IMR-90 (cell line): ENCODE measurements at regions not wholly inside any gene's neighbourhood (a gene's known extent, or its start where the extent isn't known, plus 50 kb on each side); places are given as distances from the start of the nearest gene placed in this dataset.

ENCODE experiments used
- ATAC-seq: fragments of 200-7000 bp; cut with Tn5 transposase; 2 replicates; pipeline ENCODE4 v1.9.1; 2020; ENCODE audit warnings: low read depth, mild to moderate bottlenecking, moderate library complexity
- BruUV-seq: library from RNA; stranded (reverse); fragments of 400-500 nt; replicated peaks from 2 replicates; lab custom pipeline; 2021; lab: Mats Ljungman, UMichigan
- CTCF ChIA-PET: fragments of 300-600 bp; formaldehyde crosslinking; extraction: SDS; loops from one replicate; lab custom pipeline; 2021; ENCODE audit warnings: antibody characterized with exemption; lab: Yijun Ruan, JAX
- POLR2A ChIA-PET: fragments of 300-600 bp; sonication (Branson Sonifier 250); formaldehyde crosslinking; loops from one replicate; lab custom pipeline; 2022; ENCODE audit warnings: antibody characterized with exemption; ENCODE audit not compliant: unreplicated experiment; lab: Charles Lee
- DNase-seq: peaks from one replicate; pipeline ENCODE4 v3.0.0; 2013
- H2AFZ ChIP-seq: replicated peaks from 2 replicates; pipeline ENCODE3; 2013; ENCODE audit warnings: low read length, mild to moderate bottlenecking; ENCODE audit not compliant: poor library complexity
- H2AK5ac ChIP-seq: 2 replicates; pipeline ENCODE4 v1.6.1; 2013; ENCODE audit warnings: low read depth, low read length, inconsistent platforms
- H2AK9ac ChIP-seq: replicated peaks from 2 replicates; pipeline ENCODE3; 2013; ENCODE audit warnings: mild to moderate bottlenecking, low read depth, low read length, moderate library complexity; ENCODE audit not compliant: poor library complexity
- H2BK120ac ChIP-seq: 2 replicates; pipeline ENCODE4 v1.6.1; 2013; ENCODE audit warnings: low read depth, low read length, inconsistent platforms
- H2BK15ac ChIP-seq: 3 replicates; pipeline ENCODE4 v1.6.1; 2013; ENCODE audit warnings: low read depth, low read length, inconsistent platforms
- H2BK20ac ChIP-seq: 2 replicates; pipeline ENCODE4 v1.6.1; 2013; ENCODE audit warnings: low read depth, mild to moderate bottlenecking, inconsistent platforms, low read length, moderate library complexity
- H2BK5ac ChIP-seq: 2 replicates; pipeline ENCODE4 v1.6.1; 2013; ENCODE audit warnings: mild to moderate bottlenecking, low read depth, low read length, inconsistent platforms; ENCODE audit not compliant: poor library complexity, severe bottlenecking
- H3K14ac ChIP-seq: replicated peaks from 2 replicates; pipeline ENCODE4 v1.6.1; 2013; ENCODE audit warnings: low read depth, low read length, inconsistent platforms
- H3K18ac ChIP-seq: 2 replicates; pipeline ENCODE4 v1.6.1; 2013; ENCODE audit warnings: low read depth, low read length, control low read depth
- H3K23ac ChIP-seq: 2 replicates; pipeline ENCODE4 v1.6.1; 2013; ENCODE audit warnings: low read depth, low read length, inconsistent platforms
- H3K27ac ChIP-seq: 2 replicates; pipeline ENCODE4 v1.5.1; 2013; ENCODE audit warnings: mild to moderate bottlenecking, control low read depth, low read length; ENCODE audit not compliant: insufficient read depth
- H3K27me3 ChIP-seq: 2 replicates; pipeline ENCODE4 v1.6.1; 2013; ENCODE audit warnings: low read length; ENCODE audit not compliant: control insufficient read depth, insufficient read depth
- H3K36me3 ChIP-seq: 2 replicates; pipeline ENCODE4 v1.6.1; 2013; ENCODE audit warnings: low read length, mixed read lengths; ENCODE audit not compliant: control insufficient read depth, insufficient read depth
- H3K4ac ChIP-seq: 2 replicates; pipeline ENCODE4 v1.6.1; 2013; ENCODE audit warnings: low read depth, low read length, inconsistent platforms
- H3K4me1 ChIP-seq: 2 replicates; pipeline ENCODE4 v1.6.1; 2013; ENCODE audit warnings: low read length, mixed read lengths; ENCODE audit not compliant: control insufficient read depth, insufficient read depth
- H3K4me2 ChIP-seq: 2 replicates; pipeline ENCODE4 v1.6.1; 2013; ENCODE audit warnings: low read depth, mild to moderate bottlenecking, control low read depth, low read length, moderate library complexity
- H3K4me3 ChIP-seq: 2 replicates; pipeline ENCODE4 v1.5.1; 2013; ENCODE audit warnings: low read depth, mild to moderate bottlenecking, control low read depth, low read length, moderate library complexity; ENCODE audit not compliant: insufficient read depth
- H3K56ac ChIP-seq: 2 replicates; pipeline ENCODE4 v1.6.1; 2013; ENCODE audit warnings: low read length, inconsistent platforms; ENCODE audit not compliant: insufficient read depth; ENCODE audit errors: extremely low read depth
- H3K79me1 ChIP-seq, 2 experiments: 2 replicates each; pipeline ENCODE4 v1.6.1; 2013; ENCODE audit warnings: low read length in 2 of 2, inconsistent platforms in 1 of 2, low read depth in 1 of 2
- H3K9ac ChIP-seq: 2 replicates; pipeline ENCODE4 v1.6.1; 2013; ENCODE audit warnings: low read depth, low read length, control low read depth
- H3K9me1 ChIP-seq: 2 replicates; pipeline ENCODE4 v1.6.1; 2013; ENCODE audit warnings: low read length, inconsistent platforms; ENCODE audit not compliant: insufficient read depth
- H3K9me3 ChIP-seq: 2 replicates; pipeline ENCODE4 v1.6.1; 2013; ENCODE audit warnings: low read length; ENCODE audit not compliant: control insufficient read depth, insufficient read depth
- H4K20me1 ChIP-seq: 2 replicates; pipeline ENCODE4 v1.6.1; 2013; ENCODE audit warnings: low read length, inconsistent platforms; ENCODE audit not compliant: insufficient read depth
- H4K5ac ChIP-seq: 2 replicates; pipeline ENCODE4 v1.6.1; 2013; ENCODE audit warnings: mild to moderate bottlenecking, low read depth, low read length, control low read depth
- H4K8ac ChIP-seq, 2 experiments: 2 replicates each; pipeline ENCODE4 v1.6.1; 2013; ENCODE audit warnings: low read depth in 2 of 2, low read length in 2 of 2, control low read depth in 1 of 2, inconsistent platforms in 1 of 2
- H4K91ac ChIP-seq: 2 replicates; pipeline ENCODE4 v1.6.1; 2013; ENCODE audit warnings: low read depth, low read length, inconsistent platforms; ENCODE audit not compliant: insufficient read depth
- BHLHE40 ChIP-seq: fragments of 150-350 bp; IDR thresholded peaks from 2 replicates; pipeline ENCODE4 v1.6.1; 2016; ENCODE audit warnings: mild to moderate bottlenecking, low read depth, low read length
- CEBPB ChIP-seq: IDR thresholded peaks from 2 replicates; pipeline ENCODE4 v1.6.1; 2012; ENCODE audit warnings: low read depth, low read length, improper control_type of control experiment
- WGBS, 2 experiments: methylation state at CpG; one replicate each; pipeline versions ENCODE4 v1.1.5 to v1.1.7; 2013; ENCODE audit warnings: missing lambda C conversion rate in 2 of 2; ENCODE audit not compliant: insufficient read length in 1 of 2; ENCODE audit errors: extremely low coverage in 2 of 2; 5-methylcytosine and 5-hydroxymethylcytosine counted together
- dilution Hi-C: fragments of 300-500 bp; cut with HindIII; formaldehyde crosslinking; loops from one replicate; pipeline ENCODE4 v1.14.3; 2018; ENCODE audit warnings: low sequenced_read_pairs; ENCODE audit not compliant: unreplicated experiment
- in situ Hi-C: fragments of 300-500 bp; cut with MboI; formaldehyde crosslinking; loops from 3 replicates; pipeline ENCODE4 v1.14.3; 2019; ENCODE audit warnings: low sequenced_read_pairs, inconsistent platforms, mixed read lengths
- intact Hi-C: fragments of 100-400 bp; cut with micrococcal nuclease; formaldehyde crosslinking; loops from 2 replicates; pipeline ENCODE4 v1.10.0; 2022

DNA sequence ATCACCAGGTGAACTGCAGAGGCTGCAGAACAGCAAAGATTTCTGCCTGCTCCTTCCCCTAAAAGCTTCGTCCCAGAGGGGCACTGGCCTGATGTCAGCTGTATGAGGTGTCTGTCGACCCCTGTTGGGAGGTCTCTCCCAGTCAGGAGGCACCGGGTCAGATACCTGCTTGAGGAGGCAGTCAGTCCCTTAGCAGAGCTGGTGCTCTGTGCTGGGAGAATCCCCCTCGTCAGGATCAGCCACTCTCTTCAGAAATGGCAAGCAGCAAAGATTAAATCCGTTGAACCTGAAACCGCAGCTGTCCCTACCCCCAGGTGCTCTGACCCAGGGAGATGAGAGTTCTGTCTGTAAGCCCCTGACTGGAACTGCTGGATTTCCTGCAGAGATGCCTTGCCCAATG is 1166.3 kb upstream of the ADGRL3 start:
- Histone ChIP-seq H3K79me1 (no peaks in the 10 kb centered on the region), H3K14ac (no peak overlapping the region), H3K4me2 (no peak overlapping the region), H2BK15ac (no peak overlapping the region), H3K4me3 (no peak overlapping the region), H3K56ac (no peak overlapping the region), H2BK120ac (no peak overlapping the region), H2BK20ac (no peak overlapping the region), H3K9me1 (no peaks in the 10 kb centered on the region), H4K5ac (no peak overlapping the region), H3K27me3 (no peaks in the 10 kb centered on the region), H2AK5ac (no peak overlapping the region), H3K9ac (no peak overlapping the region), H3K23ac (no peak overlapping the region), H3K36me3 (no peaks in the 10 kb centered on the region), H4K8ac (no peak overlapping the region), H2AK9ac (no peak overlapping the region), H3K4me1 (no peaks in the 10 kb centered on the region), H4K20me1 (no peaks in the 10 kb centered on the region), H3K4ac (no peak overlapping the region), H2BK5ac (no peak overlapping the region), H3K27ac (no peak overlapping the region), H3K18ac (no peak overlapping the region), H3K9me3 (peaks cover 3% of the 10 kb centered on the region; the same call in 1 of the 2 replicates), H2AFZ (no peak overlapping the region), H4K91ac (no peak overlapping the region)
- 40% methylated on average over 1 of the region's 6 CpGs; no CpG with 5 or more reads in 1 of the 2 experiments for WGBS, 2 experiments
- intact Hi-C loops (no loop called here), dilution Hi-C loops (no loop called here), in situ Hi-C loops (no loop called here)
- DNase-seq, result no peak
- POLR2A ChIA-PET, result no interaction called here
- no peak for TF ChIP-seq CEBPB
- no peak for TF ChIP-seq BHLHE40
- CTCF ChIA-PET, result no interaction called here
- ATAC-seq, result no peak
- BruUV-seq, result no TSS peak
